ENCODE measurements at regions not wholly inside any gene's neighbourhood (a gene's known extent, or its start where the extent isn't known, plus 50 kb on each side); places are given as distances from the start of the nearest gene placed in this dataset.

DNA sequence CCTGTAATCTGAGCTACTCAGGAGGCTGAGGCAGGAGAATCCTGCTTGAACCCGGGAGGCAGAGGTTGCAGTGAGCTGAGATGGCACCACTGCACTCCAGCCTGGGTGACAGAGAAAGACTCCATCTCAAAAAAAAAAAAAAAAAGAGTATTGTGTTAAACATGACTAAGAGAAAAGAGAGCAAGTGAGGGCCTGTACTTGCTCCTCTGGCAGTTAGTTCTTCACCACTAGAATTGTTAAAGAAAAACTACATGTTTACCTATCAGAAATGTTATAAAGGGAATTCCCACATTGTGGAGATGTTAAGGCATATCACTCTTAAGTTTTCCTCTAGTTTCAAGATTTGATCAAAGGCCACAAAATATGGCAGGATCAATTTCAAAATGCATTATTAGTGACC is 75.4 kb upstream of the LRATD1 start:
- no peak for DNase-seq (ENCODE audit: extremely low read depth in 1 of 4, low spot score in 3 of 4)
- in situ Hi-C loops (cut with MboI) (no loop called here), intact Hi-C loops (cut with micrococcal nuclease) (no loop called here)
- Histone ChIP-seq H3K4me3 (no peak overlapping the region), H3K9ac (ENCODE audit: insufficient read depth in 1 of 2, low read depth in 2 of 2, low read length in 2 of 2) (no peak overlapping the region), H3K79me2 (ENCODE audit: control insufficient read depth, insufficient read depth, low read length) (no peaks in the 10 kb centered on the region), H3K27me3 (ENCODE audit: control insufficient read depth in 2 of 2, insufficient read depth in 2 of 2, low read length in 2 of 2) (no peaks in the 10 kb centered on the region), H3K4me1 (replicated peaks in 1 of 2; ENCODE audit: control insufficient read depth in 2 of 2, insufficient read depth in 2 of 2, low read length in 2 of 2) (no peaks in the 10 kb centered on the region), H3K36me3 (ENCODE audit: control insufficient read depth, insufficient read depth, low read length) (no peaks in the 10 kb centered on the region), H3K9me1 (ENCODE audit: control insufficient read depth, insufficient read depth, low read length) (no peaks in the 10 kb centered on the region), H3K9me3 (replicated peaks; ENCODE audit: control insufficient read depth, insufficient read depth, low read depth, low read length) (no peaks in the 10 kb centered on the region), H4K20me1 (replicated peaks; ENCODE audit: control insufficient read depth, insufficient read depth, low read length) (no peaks in the 10 kb centered on the region), H3K27ac (ENCODE audit: extremely low read depth, low read depth, low read length) (no peak overlapping the region), H2AFZ (ENCODE audit: low read depth, low read length) (no peak overlapping the region), H3K4me2 (ENCODE audit: insufficient read depth, low read length) (no peak overlapping the region)
- no peak for FAIRE-seq
- BruUV-seq (replicated peaks), result no TSS peak
- ChIA-PET CTCF (ENCODE audit: low intra/inter-chr PET ratio) (no interaction called here), POLR2A (no interaction called here)
- no peak for ATAC-seq
- 0% methylated on average over 1 of the region's 1 CpG for WGBS (ENCODE audit: insufficient coverage, low coverage, missing lambda C conversion rate)
- TF ChIP-seq KLF1 (tag; IDR thresholded peaks at IDR 0.05), result no peak
- no peak for TF ChIP-seq BCL6 (CRISPR knock-in tag; IDR thresholded peaks at IDR 0.05)
- TF ChIP-seq SIX5 (IDR thresholded peaks at IDR 0.05; ENCODE audit: borderline replicate concordance in 1 of 2, insufficient read depth in 1 of 2, low read depth in 1 of 2, low read length in 2 of 2), result no peak
- no peak for TF ChIP-seq U2AF1 (optimal IDR thresholded peaks at IDR 0.05; ENCODE audit: low read depth, low read length)
- no peak for TF ChIP-seq HDAC8 (tag; IDR thresholded peaks at IDR 0.05)
- TF ChIP-seq FUS (optimal IDR thresholded peaks at IDR 0.05; ENCODE audit: low read depth, low read length), result no peak
- no peak for TF ChIP-seq SAFB (IDR thresholded peaks at IDR 0.05; ENCODE audit: borderline replicate concordance, low read depth, low read length)
- no peak for TF ChIP-seq ZNF197 (CRISPR knock-in tag; IDR thresholded peaks at IDR 0.05; ENCODE audit: low read depth)
- TF ChIP-seq TEAD1 (CRISPR knock-in tag; IDR thresholded peaks at IDR 0.05), result no peak
- TF ChIP-seq, protein P1, sequence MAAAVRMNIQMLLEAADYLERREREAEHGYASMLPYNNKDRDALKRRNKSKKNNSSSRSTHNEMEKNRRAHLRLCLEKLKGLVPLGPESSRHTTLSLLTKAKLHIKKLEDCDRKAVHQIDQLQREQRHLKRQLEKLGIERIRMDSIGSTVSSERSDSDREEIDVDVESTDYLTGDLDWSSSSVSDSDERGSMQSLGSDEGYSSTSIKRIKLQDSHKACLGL (CRISPR knock-in tag; IDR thresholded peaks at IDR 0.05; ENCODE audit: borderline replicate concordance, poor library complexity, severe bottlenecking), result no peak
- TF ChIP-seq, protein P2, sequence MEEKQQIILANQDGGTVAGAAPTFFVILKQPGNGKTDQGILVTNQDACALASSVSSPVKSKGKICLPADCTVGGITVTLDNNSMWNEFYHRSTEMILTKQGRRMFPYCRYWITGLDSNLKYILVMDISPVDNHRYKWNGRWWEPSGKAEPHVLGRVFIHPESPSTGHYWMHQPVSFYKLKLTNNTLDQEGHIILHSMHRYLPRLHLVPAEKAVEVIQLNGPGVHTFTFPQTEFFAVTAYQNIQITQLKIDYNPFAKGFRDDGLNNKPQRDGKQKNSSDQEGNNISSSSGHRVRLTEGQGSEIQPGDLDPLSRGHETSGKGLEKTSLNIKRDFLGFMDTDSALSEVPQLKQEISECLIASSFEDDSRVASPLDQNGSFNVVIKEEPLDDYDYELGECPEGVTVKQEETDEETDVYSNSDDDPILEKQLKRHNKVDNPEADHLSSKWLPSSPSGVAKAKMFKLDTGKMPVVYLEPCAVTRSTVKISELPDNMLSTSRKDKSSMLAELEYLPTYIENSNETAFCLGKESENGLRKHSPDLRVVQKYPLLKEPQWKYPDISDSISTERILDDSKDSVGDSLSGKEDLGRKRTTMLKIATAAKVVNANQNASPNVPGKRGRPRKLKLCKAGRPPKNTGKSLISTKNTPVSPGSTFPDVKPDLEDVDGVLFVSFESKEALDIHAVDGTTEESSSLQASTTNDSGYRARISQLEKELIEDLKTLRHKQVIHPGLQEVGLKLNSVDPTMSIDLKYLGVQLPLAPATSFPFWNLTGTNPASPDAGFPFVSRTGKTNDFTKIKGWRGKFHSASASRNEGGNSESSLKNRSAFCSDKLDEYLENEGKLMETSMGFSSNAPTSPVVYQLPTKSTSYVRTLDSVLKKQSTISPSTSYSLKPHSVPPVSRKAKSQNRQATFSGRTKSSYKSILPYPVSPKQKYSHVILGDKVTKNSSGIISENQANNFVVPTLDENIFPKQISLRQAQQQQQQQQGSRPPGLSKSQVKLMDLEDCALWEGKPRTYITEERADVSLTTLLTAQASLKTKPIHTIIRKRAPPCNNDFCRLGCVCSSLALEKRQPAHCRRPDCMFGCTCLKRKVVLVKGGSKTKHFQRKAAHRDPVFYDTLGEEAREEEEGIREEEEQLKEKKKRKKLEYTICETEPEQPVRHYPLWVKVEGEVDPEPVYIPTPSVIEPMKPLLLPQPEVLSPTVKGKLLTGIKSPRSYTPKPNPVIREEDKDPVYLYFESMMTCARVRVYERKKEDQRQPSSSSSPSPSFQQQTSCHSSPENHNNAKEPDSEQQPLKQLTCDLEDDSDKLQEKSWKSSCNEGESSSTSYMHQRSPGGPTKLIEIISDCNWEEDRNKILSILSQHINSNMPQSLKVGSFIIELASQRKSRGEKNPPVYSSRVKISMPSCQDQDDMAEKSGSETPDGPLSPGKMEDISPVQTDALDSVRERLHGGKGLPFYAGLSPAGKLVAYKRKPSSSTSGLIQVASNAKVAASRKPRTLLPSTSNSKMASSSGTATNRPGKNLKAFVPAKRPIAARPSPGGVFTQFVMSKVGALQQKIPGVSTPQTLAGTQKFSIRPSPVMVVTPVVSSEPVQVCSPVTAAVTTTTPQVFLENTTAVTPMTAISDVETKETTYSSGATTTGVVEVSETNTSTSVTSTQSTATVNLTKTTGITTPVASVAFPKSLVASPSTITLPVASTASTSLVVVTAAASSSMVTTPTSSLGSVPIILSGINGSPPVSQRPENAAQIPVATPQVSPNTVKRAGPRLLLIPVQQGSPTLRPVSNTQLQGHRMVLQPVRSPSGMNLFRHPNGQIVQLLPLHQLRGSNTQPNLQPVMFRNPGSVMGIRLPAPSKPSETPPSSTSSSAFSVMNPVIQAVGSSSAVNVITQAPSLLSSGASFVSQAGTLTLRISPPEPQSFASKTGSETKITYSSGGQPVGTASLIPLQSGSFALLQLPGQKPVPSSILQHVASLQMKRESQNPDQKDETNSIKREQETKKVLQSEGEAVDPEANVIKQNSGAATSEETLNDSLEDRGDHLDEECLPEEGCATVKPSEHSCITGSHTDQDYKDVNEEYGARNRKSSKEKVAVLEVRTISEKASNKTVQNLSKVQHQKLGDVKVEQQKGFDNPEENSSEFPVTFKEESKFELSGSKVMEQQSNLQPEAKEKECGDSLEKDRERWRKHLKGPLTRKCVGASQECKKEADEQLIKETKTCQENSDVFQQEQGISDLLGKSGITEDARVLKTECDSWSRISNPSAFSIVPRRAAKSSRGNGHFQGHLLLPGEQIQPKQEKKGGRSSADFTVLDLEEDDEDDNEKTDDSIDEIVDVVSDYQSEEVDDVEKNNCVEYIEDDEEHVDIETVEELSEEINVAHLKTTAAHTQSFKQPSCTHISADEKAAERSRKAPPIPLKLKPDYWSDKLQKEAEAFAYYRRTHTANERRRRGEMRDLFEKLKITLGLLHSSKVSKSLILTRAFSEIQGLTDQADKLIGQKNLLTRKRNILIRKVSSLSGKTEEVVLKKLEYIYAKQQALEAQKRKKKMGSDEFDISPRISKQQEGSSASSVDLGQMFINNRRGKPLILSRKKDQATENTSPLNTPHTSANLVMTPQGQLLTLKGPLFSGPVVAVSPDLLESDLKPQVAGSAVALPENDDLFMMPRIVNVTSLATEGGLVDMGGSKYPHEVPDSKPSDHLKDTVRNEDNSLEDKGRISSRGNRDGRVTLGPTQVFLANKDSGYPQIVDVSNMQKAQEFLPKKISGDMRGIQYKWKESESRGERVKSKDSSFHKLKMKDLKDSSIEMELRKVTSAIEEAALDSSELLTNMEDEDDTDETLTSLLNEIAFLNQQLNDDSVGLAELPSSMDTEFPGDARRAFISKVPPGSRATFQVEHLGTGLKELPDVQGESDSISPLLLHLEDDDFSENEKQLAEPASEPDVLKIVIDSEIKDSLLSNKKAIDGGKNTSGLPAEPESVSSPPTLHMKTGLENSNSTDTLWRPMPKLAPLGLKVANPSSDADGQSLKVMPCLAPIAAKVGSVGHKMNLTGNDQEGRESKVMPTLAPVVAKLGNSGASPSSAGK (IDR thresholded peaks at IDR 0.05), result no peak
- no peak for TF ChIP-seq ZNF316 (IDR thresholded peaks at IDR 0.05)
